HEK293 (cell line): ENCODE measurements at regions not wholly inside any gene's neighbourhood (a gene's known extent, or its start where the extent isn't known, plus 50 kb on each side); places are given as distances from the start of the nearest gene placed in this dataset.

ENCODE experiments used
- CTCF ChIP-seq: fragments of 450-650 bp; formaldehyde crosslinking; IDR thresholded peaks from 2 replicates; pipeline ENCODE4 v1.5.1; 2016; ENCODE audit warnings: missing biosample characterization, missing genetic modification characterization
- PRDM10 ChIP-seq: fragments of 450-650 bp; formaldehyde crosslinking; IDR thresholded peaks from 2 replicates; pipeline ENCODE4 v1.5.1; 2016; ENCODE audit warnings: missing biosample characterization, missing genetic modification characterization
- ZFP37 ChIP-seq: fragments of 450-650 bp; formaldehyde crosslinking; IDR thresholded peaks from 2 replicates; pipeline ENCODE4 v1.5.1; 2016; ENCODE audit warnings: missing biosample characterization, missing genetic modification characterization
- ZNF510 ChIP-seq: fragments of 450-650 bp; formaldehyde crosslinking; IDR thresholded peaks from 2 replicates; pipeline ENCODE4 v1.5.1; 2018; ENCODE audit warnings: mild to moderate bottlenecking, missing genetic modification characterization, missing biosample characterization; ENCODE audit not compliant: insufficient replicate concordance
- ZNF518A ChIP-seq: fragments of 450-650 bp; formaldehyde crosslinking; conservative IDR thresholded peaks from 2 replicates; pipeline ENCODE4 v1.5.1; 2016; ENCODE audit warnings: low read depth, missing biosample characterization, missing genetic modification characterization
- ZSCAN23 ChIP-seq: fragments of 450-650 bp; formaldehyde crosslinking; IDR thresholded peaks from 2 replicates; pipeline ENCODE4 v1.5.1; 2016; ENCODE audit warnings: missing biosample characterization, missing genetic modification characterization

GRCh38 chr2:555164-555922 lies 121.9 kb downstream of the TMEM18 start:
- TF ChIP-seq CTCF (tag by site-specific recombination), result no peak
- no peak for TF ChIP-seq ZFP37
- no peak for TF ChIP-seq ZNF510 (tag by site-specific recombination)
- no peak for TF ChIP-seq PRDM10 (tag by site-specific recombination)
- no peak for TF ChIP-seq ZNF518A (tag by site-specific recombination)
- TF ChIP-seq ZSCAN23 (tag by site-specific recombination), result no peak
